Stimulated activated naive B cell treated with anti-CD40 and anti-IgM and Interleukin-4, amounts not matched to agents 10 μg/mL and 1 μg/mL and 100 μg/mL, for 72 hours (primary cell): ENCODE measurements at regions not wholly inside any gene's neighbourhood (a gene's known extent, or its start where the extent isn't known, plus 50 kb on each side); places are given as distances from the start of the nearest gene placed in this dataset.

Experiments
- ATAC-seq, 2 donors: fragments of 150-1000 bp; cut with Tn5 transposase; replicated peaks; 2 replicates each; pipeline ENCODE4 v1.10.0; 2021; ENCODE audit warnings: moderate library complexity in 1 of 2
- DNase-seq: peaks from one replicate; pipeline ENCODE4 v3.0.0; 2021
- H3K27ac Mint-ChIP-seq: one replicate; pipeline ENCODE4 v1.8.0; 2022; ENCODE audit warnings: mild to moderate bottlenecking, mixed read lengths
- H3K27me3 Mint-ChIP-seq, 2 donors: one replicate each; pipeline ENCODE4 v1.8.0; 2022; ENCODE audit warnings: mixed read lengths in 2 of 2
- H3K36me3 Mint-ChIP-seq, 2 donors: one replicate each; pipeline ENCODE4 v1.8.0; 2022; ENCODE audit warnings: mixed read lengths in 2 of 2, mild to moderate bottlenecking in 1 of 2
- H3K4me1 Mint-ChIP-seq, 2 donors: one replicate each; pipeline ENCODE4 v1.8.0; 2022; ENCODE audit warnings: mixed read lengths in 2 of 2, mild to moderate bottlenecking in 1 of 2
- H3K4me3 Mint-ChIP-seq, 2 donors: one replicate each; pipeline ENCODE4 v1.8.0; 2022; ENCODE audit warnings: mild to moderate bottlenecking in 2 of 2, mixed read lengths in 2 of 2, moderate library complexity in 1 of 2
- H3K9me3 Mint-ChIP-seq, 2 donors: one replicate each; pipeline ENCODE4 v1.8.0; 2022; ENCODE audit warnings: mixed read lengths in 2 of 2, mild to moderate bottlenecking in 1 of 2

GRCh38 chr6:163714179-163714578 lies 299.7 kb downstream of the QKI start:
- no peaks in the 10 kb centered on the region for H3K27me3 Mint-ChIP-seq
- DNase-seq (no peak), ATAC-seq (no peak)
- H3K27ac Mint-ChIP-seq = no peak overlapping the region
- H3K4me1 Mint-ChIP-seq = peaks cover 65 to 89% of the 10 kb centered on the region in 2 donors
- peaks cover 0 to 5% of the 10 kb centered on the region in 2 donors for H3K36me3 Mint-ChIP-seq
- H3K4me3 Mint-ChIP-seq = no peak overlapping the region
- H3K9me3 Mint-ChIP-seq = peaks cover 0 to 3% of the 10 kb centered on the region in 2 donors

- DNase-seq = no peak
- no peak overlapping the region for H3K4me3 Mint-ChIP-seq
- no peak for ATAC-seq
- peaks cover 0 to 3% of the 10 kb centered on the region in 2 donors for H3K9me3 Mint-ChIP-seq
- no peak overlapping the region for H3K27ac Mint-ChIP-seq
- H3K4me1 Mint-ChIP-seq = peaks cover 62 to 86% of the 10 kb centered on the region in 2 donors
- H3K27me3 Mint-ChIP-seq = no peaks in the 10 kb centered on the region
- H3K36me3 Mint-ChIP-seq = peaks cover 0 to 5% of the 10 kb centered on the region in 2 donors
Observed at GRCh38 chr6:163712981-163713380, 298.5 kb downstream of the QKI start.

- Mint-ChIP-seq H3K36me3 (peaks cover 0 to 5% of the 10 kb centered on the region in 2 donors), H3K4me1 (peaks cover 64 to 86% of the 10 kb centered on the region in 2 donors)
Observed at GRCh38 chr6:163712566-163712961, 298.0 kb downstream of the QKI start.

GRCh38 chr6:163711615-163712565 lies 297.4 kb downstream of the QKI start:
- DNase-seq (peak; percentile 64), ATAC-seq (peak; percentile 79)
- Mint-ChIP-seq H3K27me3 (no peaks in the 10 kb centered on the region), H3K9me3 (no peaks in the 10 kb centered on the region), H3K27ac (peak overlapping the region; percentile 83), H3K4me1 (peaks cover 62 to 86% of the 10 kb centered on the region in 2 donors), H3K4me3 (peak overlapping the region; percentile 43 to 59), H3K36me3 (peaks cover 0 to under 1% of the 10 kb centered on the region in 2 donors)

More at GRCh38 chr6:163712566-163712961, 298.0 kb downstream of the QKI start:
- Mint-ChIP-seq H3K27me3 (no peaks in the 10 kb centered on the region), H3K4me3 (peak overlapping the region; percentile 43 to 59), H3K9me3 (peaks cover 0 to 3% of the 10 kb centered on the region in 2 donors), H3K27ac (peak overlapping the region; percentile 83)
- DNase-seq = no peak
- ATAC-seq = peak in 1 of 2 donors; percentile 21

DNA sequence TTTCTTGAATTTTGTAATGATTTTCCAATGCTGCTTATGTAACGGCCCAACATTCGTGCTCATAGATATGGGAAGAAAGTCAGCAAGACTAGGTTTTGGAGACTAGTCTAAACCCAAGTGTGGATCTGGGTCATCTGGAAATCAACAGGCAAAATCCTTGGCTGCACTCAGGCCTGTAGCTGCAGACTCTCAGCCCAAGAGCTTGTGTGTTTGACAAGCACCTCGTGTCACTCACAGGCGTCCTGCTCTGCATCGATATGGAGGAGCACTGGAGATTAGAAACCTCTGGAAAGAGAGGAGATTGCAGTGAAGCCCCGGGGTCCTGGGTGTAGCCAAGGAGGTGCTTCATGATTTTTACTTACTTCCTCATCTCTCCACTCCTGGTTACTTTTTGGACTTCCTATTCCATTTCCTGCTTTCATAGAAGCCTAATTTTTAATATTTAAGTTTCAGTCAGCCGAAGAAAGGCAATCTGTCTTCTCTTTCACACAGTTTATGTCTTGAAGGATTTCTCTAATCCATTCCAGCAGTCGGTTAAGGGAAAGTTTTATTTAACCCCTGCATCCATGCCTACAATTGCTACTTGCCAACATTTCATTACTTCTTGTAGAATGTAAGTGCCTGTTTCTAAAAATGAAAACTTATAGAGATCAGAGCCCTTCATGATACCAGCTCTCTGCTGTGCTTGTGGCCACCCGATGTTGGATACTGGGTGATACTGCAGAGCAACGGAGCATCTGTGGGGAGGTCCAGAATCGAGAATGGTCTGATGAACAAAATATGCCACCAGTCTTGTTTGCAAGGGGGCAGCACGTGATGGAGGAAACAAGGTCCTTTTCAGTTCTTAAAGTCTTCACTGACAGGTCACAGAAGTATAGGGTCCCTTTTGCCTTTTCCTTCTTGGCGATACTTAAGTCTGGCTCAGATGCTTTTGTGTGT lies 296.3 kb downstream of the QKI start:
- H3K9me3 Mint-ChIP-seq = no peaks in the 10 kb centered on the region
- no peak for ATAC-seq
- DNase-seq = no peak
- no peaks in the 10 kb centered on the region for H3K36me3 Mint-ChIP-seq
- no peaks in the 10 kb centered on the region for H3K27me3 Mint-ChIP-seq
- no peak overlapping the region for H3K27ac Mint-ChIP-seq
- H3K4me3 Mint-ChIP-seq = no peak overlapping the region
- H3K4me1 Mint-ChIP-seq = peaks cover 67 to 88% of the 10 kb centered on the region in 2 donors

- Mint-ChIP-seq H3K4me3 (no peak overlapping the region), H3K36me3 (no peaks in the 10 kb centered on the region), H3K9me3 (no peaks in the 10 kb centered on the region), H3K27me3 (no peaks in the 10 kb centered on the region), H3K27ac (no peak overlapping the region), H3K4me1 (peaks cover 70 to 93% of the 10 kb centered on the region in 2 donors)
- ATAC-seq = no peak
- no peak for DNase-seq
Observed at GRCh38 chr6:163709693-163710092, 295.2 kb downstream of the QKI start.

DNA sequence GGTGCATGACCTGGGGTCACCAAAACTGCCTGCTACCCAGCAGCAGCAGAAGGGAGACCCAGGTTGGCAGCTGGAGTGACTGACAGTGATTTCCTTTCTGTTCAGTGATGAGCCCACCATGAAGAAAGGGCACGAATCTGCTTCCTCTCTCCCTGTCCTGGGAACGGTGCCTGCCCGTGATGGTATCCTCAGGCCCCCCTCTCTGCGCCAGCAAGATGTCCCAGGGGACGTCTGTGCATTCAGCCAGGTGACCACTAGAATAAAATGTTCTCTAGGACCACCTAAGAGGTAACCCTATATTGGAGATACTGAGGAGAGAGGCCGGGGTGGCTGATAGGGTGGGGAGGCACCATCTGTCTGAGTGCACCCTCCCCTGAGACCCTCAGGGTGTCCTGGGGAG lies 294.7 kb downstream of the QKI start:
- no peak overlapping the region for H3K4me3 Mint-ChIP-seq
- H3K4me1 Mint-ChIP-seq = peaks cover 74 to 96% of the 10 kb centered on the region in 2 donors
- DNase-seq = no peak
- H3K9me3 Mint-ChIP-seq = peaks cover 0 to under 1% of the 10 kb centered on the region in 2 donors
- peaks cover 0 to 2% of the 10 kb centered on the region in 2 donors for H3K36me3 Mint-ChIP-seq
- no peak for ATAC-seq
- H3K27ac Mint-ChIP-seq = no peak overlapping the region
- H3K27me3 Mint-ChIP-seq = no peaks in the 10 kb centered on the region

- H3K4me3 Mint-ChIP-seq = peak overlapping the region in 1 of 2 donors; percentile 26
- H3K36me3 Mint-ChIP-seq = peaks cover 3 to 6% of the 10 kb centered on the region in 2 donors
- ATAC-seq (no peak), DNase-seq (no peak)
- H3K9me3 Mint-ChIP-seq = peaks cover 3% of the 10 kb centered on the region in 2 donors
- H3K27ac Mint-ChIP-seq = no peak overlapping the region
- no peaks in the 10 kb centered on the region for H3K27me3 Mint-ChIP-seq
- H3K4me1 Mint-ChIP-seq = peaks cover 75 to 96% of the 10 kb centered on the region in 2 donors
Observed at GRCh38 chr6:163708466-163708865, 293.9 kb downstream of the QKI start.

DNA sequence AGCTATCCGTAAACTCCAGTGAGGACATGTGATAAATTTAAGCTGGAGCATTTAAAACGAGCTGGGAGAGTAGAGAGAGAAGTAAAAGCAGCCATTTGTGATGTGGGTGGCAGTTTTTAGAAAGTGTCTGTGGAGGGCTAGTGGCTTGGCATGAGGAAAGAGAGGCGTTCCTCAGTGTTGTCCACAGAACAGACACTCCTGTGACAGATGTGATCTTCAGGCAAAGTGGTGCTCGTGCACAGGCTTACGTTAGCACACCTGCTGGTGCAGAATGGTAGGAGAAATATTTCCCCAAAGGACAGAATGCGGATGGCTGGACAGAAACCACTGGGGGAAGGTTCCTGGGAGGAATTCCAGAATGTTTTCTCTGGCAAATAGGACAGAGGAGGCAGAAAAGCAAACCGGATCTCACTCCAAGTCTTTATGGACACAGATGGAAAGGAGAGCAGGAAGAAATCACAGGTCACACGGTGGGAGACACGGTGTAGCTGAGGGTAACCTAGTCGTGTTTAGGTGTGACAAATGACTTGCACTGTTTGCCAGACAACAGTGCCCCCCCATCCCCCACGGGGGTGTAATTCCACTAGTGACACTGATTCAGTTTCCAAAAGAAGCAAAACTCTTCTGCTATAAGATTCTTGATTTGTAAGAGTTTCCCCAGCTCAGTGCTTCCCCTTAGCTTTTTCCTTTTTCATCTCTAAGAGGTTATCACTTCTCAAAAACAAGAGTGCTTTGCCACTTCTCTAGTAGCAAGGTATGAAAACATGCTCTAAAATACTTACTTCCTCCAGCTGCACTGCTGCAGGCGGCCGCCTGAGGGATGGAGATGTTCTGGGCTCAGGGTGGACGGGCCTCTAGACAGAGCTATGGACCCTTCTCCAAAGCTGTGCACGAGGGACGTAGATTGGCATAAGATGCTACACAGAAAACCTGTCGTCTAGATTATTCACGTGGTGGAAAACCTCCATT lies 293.2 kb downstream of the QKI start:
- DNase-seq (peak; percentile 29), ATAC-seq (peak; percentile 68 to 71)
- H3K4me1 Mint-ChIP-seq = peaks cover 82 to 98% of the 10 kb centered on the region in 2 donors
- peak overlapping the region; percentile 26 to 52 for H3K4me3 Mint-ChIP-seq
- H3K27me3 Mint-ChIP-seq = no peaks in the 10 kb centered on the region
- peaks cover 3 to 6% of the 10 kb centered on the region in 2 donors for H3K36me3 Mint-ChIP-seq
- H3K27ac Mint-ChIP-seq = peak overlapping the region; percentile 88
- peaks cover 3% of the 10 kb centered on the region in 2 donors for H3K9me3 Mint-ChIP-seq

DNA sequence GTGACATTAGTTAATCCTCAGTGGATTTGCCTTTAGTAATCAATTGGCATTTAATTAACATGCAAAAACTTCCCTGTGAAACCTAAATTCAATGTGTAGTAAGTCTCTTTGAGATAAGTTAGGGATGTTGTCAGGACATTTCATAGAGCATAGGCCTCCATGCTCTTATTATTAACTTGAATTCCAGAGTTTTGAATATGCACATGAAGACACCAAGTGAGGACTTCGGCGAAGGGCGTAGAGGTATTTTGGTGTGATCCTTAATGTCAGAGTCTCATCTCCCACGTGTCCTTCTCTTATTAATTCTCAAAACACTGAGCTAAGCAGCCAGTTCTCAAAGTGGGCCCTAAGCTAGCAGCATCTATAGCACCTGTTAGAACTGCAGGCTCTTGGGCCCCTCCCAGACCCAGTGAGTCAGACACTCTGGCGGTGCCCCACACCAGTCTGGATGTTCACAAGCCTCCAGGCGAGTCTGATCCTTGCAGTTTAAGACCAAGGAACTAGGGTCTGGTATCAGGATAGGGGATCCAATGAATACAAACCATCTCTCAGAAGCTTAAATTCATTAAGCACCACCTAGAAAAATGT lies 292.1 kb downstream of the QKI start:
- Mint-ChIP-seq H3K36me3 (peaks cover 3 to 6% of the 10 kb centered on the region in 2 donors), H3K4me3 (no peak overlapping the region), H3K27ac (no peak overlapping the region), H3K9me3 (peaks cover 3% of the 10 kb centered on the region in 2 donors), H3K4me1 (peaks cover 83 to 98% of the 10 kb centered on the region in 2 donors), H3K27me3 (no peaks in the 10 kb centered on the region)
- ATAC-seq (no peak), DNase-seq (no peak)

- Mint-ChIP-seq H3K4me3 (no peak overlapping the region), H3K36me3 (peaks cover 3 to 6% of the 10 kb centered on the region in 2 donors), H3K27me3 (no peaks in the 10 kb centered on the region), H3K27ac (peak overlapping the region; percentile 20), H3K9me3 (peaks cover 3% of the 10 kb centered on the region in 2 donors), H3K4me1 (peaks cover 82 to 97% of the 10 kb centered on the region in 2 donors)
- DNase-seq (peak; percentile 36), ATAC-seq (peak; percentile 46 to 51)
Observed at GRCh38 chr6:163705923-163706322, 291.4 kb downstream of the QKI start.

DNA sequence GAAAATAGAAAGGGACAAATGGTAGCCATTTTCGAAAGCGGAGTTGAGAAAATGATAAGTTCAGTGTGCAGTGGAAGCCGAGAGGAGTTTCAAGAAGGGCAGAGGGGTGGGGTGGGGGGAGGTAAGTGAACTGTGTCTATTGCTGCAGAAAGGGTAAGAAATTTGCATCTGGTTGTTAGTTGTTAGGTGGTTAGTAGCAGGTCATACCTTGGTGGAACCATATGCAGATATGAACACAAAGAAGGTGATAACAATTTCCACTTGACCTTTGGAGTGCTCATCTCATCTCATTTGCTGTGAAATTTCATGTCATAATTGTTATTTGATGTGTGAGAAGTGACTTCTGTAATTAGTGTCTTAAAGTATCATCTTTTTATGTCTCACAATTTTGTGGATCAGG lies 288.2 kb downstream of the QKI start:
- H3K9me3 Mint-ChIP-seq = peaks cover 3% of the 10 kb centered on the region in 2 donors
- H3K27me3 Mint-ChIP-seq = peaks cover 0 to 6% of the 10 kb centered on the region in 2 donors
- peak overlapping the region; percentile 82 for H3K27ac Mint-ChIP-seq
- H3K36me3 Mint-ChIP-seq = peaks cover 3 to 6% of the 10 kb centered on the region in 2 donors
- no peak for DNase-seq
- peaks cover 66 to 79% of the 10 kb centered on the region in 2 donors for H3K4me1 Mint-ChIP-seq
- peak overlapping the region; percentile 9 to 34 for H3K4me3 Mint-ChIP-seq
- ATAC-seq = peak; percentile 79 to 84

GRCh38 chr6:163701762-163702161 lies 287.2 kb downstream of the QKI start:
- H3K4me1 Mint-ChIP-seq = peaks cover 58 to 70% of the 10 kb centered on the region in 2 donors
- ATAC-seq = no peak

More at GRCh38 chr6:163701762-163702161, 287.2 kb downstream of the QKI start:
- Mint-ChIP-seq H3K36me3 (peaks cover 3 to 6% of the 10 kb centered on the region in 2 donors), H3K27ac (no peak overlapping the region), H3K4me3 (no peak overlapping the region), H3K27me3 (peaks cover 0 to 6% of the 10 kb centered on the region in 2 donors), H3K9me3 (peaks cover 3% of the 10 kb centered on the region in 2 donors)
- no peak for DNase-seq
